ENCODE measurements at regions not wholly inside any gene's neighbourhood (a gene's known extent, or its start where the extent isn't known, plus 50 kb on each side); places are given as distances from the start of the nearest gene placed in this dataset.
"Not testable (repeated sequence)": the region's sequence is repeated elsewhere in the genome, so short reads cannot be mapped to it uniquely, and the experiment has no call there.

GRCh38 chr15:21609223-21609622 is 168.9 kb upstream of the POTEB3 start:
- not testable (repeated sequence) for TF ChIP-seq PHF8 (IDR thresholded peaks at IDR 0.05; ENCODE audit: borderline replicate concordance, low read length); DPF2 (IDR thresholded peaks at IDR 0.05); EGR1 (conservative IDR thresholded peaks at IDR 0.05); HLTF (IDR thresholded peaks at IDR 0.05); ARID3B (CRISPR knock-in tag; IDR thresholded peaks at IDR 0.05; ENCODE audit: borderline replicate concordance); HNRNPLL (IDR thresholded peaks at IDR 0.05; ENCODE audit: low read depth, low read length, poor library complexity, severe bottlenecking); BCLAF1 (IDR thresholded peaks at IDR 0.05; ENCODE audit: borderline replicate concordance in 1 of 2, control insufficient read depth in 1 of 2, low read depth in 2 of 2, low read length in 1 of 2); ZNF12 (CRISPR knock-in tag; IDR thresholded peaks at IDR 0.05); BMI1 (IDR thresholded peaks at IDR 0.05; ENCODE audit: low read length)

All from K562 (cell line).